ENCODE measurements at regions not wholly inside any gene's neighbourhood (a gene's known extent, or its start where the extent isn't known, plus 50 kb on each side); places are given as distances from the start of the nearest gene placed in this dataset.
"Not testable (repeated sequence)": the region's sequence is repeated elsewhere in the genome, so short reads cannot be mapped to it uniquely, and the experiment has no call there.

DNA sequence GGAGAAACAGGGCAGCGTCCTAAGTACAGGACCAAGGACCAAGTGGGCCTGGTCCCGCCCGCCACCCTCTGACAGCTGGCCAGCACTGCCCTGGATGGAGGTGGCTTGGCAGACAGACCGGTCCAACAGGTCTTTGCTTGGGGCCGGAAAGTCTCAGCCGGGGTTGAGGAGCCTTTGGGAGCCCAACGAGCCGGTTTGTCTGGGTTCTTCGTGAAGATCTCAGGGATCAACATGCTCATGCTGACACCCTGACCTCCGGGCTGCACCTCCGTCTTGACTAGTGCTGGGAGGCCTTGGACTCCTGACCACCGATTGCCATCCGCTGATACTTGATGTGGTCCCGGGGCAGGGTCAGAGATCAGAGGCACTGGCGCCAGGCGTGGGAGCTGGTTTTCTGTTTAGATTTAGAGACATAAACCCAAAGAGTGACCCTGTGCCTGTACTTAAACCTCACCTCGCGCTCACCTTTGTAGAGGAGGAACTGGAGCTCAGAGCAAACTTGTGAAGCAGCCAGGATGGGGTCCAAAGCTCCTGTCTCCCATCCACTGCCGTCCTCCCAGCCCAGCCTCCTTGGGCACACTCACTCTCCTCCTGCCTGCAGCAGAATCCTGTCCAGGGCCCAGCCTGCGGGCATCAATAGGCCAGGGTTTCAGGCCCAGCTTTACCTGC lies 92.1 kb upstream of the GSE1 start:
- no peak for DNase-seq

DNA sequence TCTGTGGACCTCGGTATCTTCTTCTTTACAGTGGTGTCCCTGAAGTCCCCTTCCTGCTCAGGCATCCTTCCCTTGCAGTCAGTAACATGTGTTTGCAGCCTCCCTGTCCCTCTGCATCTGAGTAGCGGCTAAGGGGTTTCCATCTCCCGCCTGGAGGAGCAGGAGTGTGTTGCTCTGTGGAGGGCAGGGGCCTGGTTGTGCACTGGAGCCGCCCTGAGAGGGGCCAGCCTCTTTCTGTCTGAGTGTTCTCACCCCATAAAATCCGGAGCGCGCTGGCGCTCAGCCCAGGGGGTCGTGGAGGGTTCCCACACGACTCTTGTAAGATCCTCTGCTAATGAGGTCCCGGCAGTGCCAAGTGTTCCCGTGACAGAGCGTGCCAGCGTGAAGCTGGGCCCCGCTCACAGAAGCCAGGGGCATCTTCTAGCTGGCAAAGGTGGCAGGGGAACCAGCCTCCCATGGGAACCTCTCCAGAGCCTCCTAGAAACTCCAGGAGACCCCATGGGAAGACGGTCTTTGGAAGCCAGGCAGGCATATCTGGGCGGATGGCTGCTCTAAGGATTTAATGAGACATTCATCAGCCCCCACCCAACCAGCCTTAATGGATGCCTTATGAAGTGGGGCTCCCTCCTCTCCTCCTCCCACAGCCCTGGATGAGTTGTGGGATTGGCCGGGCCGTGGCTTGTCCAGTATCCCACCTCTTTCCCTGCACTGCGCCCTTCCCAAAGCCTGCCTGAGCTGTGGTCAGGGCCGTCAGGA lies 91.4 kb upstream of the GSE1 start:
- no peak for DNase-seq

DNA sequence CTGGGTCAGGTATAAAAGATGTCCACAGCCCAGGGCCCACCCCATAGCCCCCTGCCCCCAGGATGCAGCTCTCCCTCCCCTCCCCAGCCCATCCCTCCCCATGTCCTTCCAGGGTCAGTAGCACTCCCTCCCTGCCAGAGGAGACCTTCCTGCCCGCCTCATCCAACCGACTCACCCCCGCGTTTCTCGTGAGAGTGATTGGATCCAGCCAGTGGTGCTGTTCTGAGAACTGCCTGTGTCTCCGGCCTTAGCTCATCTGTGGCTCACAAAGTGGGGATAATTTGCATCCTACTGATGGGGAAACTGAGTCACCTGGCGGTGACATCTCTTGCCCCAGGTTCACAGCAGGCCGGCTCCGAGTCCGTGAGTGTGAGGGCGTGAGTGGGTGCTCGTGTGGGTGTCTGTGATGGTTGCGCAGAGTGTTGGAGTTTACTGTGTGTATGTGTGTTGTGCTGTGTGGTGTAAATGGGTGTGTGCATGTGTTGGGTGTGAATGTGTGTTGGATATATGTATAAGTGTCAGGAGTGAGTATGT lies 90.7 kb upstream of the GSE1 start:
- DNase-seq: no peak

DNA sequence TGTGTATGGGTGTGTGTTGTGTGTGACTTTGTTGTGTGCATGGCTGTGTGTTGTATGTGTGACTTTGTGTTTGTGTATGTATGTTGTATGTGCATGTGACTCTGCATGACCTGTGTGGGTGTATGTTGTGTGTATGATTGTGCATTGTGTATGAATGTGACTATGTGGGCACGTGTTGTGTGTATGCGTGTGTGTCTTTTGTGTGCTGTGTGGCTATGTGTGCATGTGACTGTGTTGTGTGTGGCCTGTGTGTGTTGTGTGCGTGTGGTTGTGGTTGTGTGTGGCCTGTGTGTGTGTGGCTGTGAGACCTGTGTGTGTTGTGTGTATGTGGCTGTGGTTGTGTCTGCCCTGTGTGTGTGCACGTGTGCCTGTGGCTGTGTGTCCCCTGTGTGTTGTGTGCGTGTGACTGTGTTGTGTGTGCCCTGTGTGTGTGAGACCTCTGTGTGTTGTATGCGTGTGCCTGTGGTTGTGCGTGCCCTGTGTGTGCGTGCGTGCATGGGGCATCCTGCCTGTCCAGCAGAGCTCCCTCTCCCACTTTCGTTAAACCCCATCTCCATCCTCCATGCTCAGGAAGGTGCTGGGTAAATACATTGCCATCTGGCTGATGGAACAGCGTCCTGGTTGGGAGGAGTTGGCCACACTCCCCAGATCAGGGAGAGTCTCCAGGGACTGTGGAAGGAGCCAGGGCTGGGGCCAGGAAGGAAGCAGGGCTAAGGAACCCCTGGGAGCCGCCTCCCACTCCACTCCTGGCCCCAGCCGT lies 90.1 kb upstream of the GSE1 start:
- DNase-seq: no peak

DNA sequence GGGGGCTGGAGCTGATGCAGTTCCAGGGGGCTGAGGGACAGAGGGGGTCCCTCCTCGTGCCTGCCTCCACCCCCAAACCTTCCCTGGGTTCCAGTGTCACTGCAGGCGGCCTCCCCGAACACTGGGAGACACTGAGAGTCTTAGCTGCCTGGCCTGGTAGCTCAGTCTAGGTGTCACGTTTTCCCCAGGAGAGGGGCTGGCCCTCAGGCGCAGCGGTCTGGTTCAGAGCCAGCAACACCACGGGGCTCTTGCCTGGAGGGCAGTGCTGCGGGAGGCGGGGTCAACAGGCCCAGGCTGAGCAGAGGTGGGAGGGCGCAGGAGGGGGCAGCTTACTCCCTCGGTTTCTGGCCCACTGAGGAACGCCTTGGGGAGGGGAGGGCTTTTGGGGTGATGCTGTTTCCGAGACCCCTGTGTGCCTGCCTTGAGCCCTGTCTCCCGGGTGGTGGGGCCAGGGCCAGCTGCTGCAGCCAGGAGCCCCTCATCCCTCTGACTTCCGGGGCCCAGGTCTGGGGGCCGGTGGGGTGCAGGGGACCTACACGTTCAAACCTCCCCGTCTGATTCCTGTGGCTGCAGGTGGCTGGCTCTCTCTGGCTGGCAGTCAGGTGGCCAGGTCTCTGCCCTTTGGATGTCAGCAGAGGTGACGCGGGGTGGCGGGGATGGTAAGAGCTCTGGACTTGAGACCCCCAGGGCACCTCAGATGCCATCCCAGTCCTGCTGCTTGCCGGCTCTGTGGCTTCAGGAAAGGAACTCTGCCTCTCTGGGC lies 89.3 kb upstream of the GSE1 start:
- no peak for DNase-seq

DNA sequence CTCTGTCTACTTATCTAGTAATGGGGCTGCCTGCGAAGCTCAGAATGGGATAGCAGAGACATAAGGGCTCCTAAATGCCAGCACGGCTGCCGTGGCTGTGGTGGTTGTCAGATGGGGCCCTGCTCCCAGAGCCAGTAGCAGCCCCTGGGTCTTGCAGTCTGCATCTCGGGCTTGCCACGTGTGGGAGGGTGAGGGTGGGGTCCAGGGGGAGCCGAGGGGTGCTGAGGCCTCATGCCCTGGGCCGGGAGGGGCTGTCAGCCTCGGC lies 88.8 kb upstream of the GSE1 start:
- DNase-seq: no peak

DNA sequence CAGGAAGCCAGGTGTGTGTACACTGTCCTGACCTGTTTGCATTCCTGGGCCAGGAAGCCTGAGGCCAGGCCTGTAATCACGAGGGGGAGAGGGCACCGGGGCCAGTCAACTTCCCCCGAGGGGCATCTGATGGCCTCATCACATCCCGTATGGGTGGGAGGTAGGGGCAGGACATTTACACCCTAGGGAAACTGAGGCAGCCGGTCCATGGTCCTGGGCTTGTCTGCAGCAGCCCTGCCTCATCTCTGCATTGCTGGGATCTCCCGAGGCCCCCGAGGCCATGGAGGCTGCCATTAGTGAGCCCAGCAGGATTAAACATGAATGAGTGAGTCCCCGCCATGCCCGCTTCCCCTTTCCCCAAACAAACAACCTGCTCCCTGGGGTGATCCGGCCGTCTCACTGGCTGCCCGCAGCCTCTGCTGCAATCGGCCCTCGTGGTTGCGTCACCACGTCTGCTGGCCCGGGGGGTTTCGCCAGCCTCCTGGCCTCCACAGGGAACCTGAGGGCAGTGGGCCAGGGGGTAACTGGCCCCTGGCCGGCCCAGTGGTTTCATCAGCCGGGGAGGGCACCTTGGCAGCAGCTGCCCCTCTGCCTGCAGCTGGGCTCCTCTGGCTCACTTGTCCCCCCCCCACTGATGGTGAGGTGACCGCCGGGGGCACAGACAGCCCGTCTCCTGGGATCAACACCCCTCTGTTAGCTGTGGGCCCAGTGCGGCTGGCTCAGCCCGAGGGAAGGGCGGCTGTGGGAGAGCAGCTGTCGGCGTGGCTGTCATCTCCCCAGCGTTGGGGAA lies 88.3 kb upstream of the GSE1 start:
- no peak for DNase-seq

DNA sequence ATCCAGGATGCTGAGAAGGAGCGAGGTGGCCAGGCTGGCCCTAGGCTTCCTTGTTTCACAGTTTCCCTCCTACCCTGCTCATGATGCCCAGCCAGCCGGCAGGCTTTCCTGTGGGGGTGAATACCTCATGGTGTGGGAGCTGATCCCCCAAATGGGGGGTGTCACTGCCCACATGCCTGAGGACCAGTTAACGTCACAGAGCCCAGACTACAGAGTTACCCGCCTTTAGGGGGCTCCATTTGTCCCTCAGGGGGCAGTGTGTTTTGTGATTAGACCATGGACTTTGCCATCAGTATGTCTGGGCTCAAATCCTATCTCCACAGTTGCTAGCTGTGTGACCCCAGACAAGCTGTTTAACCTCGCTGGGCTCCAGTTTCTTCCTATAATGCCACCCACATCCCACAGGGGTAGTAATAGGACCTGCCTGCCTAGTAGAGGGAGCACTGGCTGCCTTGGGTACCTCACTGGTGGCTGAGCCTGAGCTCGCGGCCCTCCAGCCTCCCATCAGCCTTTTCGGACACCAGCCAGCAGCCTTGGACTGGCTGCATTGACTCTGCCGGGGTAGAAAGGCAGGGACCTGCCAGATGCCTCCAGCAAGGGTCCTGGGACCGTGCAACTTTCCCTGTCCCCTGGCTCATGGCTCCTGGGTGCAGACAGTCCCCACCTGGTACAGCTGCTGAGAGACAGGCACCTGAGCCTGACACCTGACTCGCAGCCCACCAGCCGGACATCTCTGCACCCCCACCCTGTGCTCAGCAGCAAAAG lies 87.5 kb upstream of the GSE1 start:
- DNase-seq: no peak

DNA sequence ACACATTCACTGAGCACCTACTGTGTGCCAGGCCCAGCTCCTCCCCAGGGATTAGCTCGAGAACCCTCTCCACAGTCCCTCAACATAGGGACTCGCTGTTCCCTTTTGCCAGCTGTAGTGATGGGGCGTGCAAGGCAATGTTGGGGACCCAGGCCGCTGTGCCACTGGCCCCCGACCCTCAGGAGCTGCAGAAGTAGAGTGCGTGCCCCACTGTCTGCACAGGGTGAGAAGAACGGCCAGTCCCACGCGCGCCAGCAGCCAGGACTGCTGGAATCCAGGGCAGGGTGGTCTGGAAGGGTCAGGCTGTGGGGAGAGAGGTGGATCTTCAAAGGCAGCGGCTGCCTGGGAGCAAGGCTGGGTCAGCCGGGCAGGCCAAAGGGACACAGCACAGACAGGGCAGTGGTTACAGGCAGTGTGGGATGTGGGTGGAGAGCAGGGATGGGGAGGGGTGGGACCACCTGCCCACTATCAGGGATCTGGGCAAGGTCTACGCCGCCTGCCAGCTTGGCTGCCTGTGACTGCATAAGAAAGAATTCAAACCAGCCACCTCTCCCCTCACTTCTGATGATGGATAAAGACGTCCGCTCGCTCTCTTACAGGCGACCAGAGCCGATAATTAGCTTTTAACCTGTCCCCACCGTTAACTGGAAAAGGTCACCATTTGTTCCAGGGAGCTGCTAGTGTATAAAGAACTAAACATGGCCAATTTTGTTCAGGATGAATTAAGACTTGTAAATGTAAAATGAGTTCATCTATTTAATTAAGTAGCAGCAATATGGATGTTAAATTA lies 86.7 kb upstream of the GSE1 start:
- no peak for DNase-seq

DNA sequence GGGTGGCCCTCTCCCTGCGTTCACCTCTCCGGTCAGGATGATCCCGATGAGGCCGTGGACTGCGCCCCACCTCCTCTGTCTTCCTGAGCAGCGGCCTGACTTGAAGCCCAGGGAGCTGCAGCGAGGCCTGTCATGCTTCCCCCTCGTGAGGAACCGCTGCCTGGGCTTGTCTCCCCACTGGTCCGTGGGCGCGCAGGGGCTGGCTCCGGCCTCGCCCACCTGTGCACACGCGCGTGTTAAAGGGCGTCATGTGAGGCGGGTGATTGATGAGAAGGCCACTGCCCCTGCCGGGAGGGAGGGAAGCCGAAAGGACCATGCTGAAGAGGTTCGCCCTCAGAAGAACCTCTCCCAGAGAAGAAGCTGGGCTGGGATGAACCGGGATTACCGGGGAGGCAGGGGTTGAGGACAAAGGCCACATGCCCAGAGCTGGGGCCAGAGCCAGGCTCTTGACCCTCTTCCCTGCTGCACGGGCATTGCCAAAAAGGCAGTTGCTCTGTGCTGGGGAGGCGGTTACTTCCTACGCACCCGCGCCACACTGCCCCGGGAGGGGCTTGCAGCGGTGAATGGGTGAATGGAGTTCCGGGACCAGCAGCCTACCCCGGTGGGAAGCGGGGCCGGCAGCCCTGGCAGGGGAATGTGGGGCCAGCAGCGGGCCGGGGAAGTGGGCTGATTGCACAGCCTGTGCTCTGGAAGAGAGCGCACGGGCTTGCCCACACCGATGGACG lies 85.9 kb upstream of the GSE1 start:
- DNase-seq: no peak

DNA sequence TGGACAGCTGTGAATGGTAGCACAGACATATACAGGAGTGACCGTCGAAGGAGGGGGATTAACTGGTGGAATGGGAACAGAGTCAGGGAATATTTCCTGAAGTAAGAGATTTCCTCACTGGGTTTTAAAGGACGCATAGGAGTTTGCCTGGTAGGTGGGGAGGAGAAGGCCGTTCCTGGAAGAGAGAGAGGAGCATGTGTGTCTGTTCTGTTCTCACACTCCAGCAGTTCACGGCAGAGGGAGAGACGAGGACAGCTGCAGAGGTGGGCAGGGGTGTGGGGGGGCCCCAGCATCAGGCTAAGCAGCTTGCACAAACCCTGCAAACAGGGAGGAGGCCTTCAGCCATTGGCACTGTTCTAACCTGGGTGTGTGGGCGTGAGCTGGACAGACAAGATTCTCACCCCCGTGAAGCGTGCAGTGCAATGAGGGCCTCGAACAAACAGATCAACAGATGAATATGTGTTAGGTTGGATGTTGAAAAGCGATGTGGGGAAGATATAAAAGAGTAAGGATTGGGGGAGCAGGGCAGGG lies 85.3 kb upstream of the GSE1 start:
- DNase-seq: no peak

DNA sequence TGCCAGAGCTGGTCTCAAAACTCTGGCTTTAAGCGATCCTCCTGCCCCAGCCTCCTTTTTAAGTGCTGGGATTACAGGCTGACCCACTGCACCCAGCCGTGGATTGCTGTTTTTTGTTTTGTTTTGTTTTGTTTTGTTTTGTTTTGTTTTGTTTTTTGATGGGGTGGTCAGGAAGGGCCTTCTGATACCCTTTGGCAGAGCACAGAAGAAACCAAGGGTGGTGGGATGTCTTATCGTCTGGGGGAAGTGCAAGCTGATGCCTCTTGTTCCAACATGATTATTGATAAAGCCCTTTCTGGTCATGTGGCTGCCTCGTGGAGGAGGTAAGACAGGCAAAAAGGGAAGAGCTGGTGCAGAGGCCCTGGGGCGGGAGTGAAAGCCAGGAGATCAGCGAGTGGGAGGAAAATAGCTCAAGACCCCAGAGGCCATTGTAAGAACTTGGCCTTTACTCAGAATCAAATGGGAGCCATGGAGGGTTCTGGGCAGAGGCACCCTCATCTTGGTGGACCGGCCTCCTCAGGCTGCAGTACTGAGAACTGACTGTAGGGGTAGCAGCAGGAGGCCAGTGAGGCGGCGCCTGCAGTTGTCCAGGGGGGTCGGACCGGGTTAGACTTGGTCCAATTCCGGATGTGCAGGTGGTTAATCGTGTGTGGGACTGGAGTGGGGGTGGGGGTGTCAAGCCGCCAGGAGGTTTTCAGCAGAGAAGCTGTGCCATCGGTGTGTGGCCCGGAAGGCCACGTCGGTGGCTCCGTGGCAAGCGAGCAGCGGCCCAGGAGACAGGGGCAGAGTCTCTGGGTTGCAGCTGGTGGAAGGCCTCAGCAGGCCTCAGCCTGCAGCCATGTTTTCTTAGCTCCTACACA lies 84.4 kb upstream of the GSE1 start:
- DNase-seq: no peak

DNA sequence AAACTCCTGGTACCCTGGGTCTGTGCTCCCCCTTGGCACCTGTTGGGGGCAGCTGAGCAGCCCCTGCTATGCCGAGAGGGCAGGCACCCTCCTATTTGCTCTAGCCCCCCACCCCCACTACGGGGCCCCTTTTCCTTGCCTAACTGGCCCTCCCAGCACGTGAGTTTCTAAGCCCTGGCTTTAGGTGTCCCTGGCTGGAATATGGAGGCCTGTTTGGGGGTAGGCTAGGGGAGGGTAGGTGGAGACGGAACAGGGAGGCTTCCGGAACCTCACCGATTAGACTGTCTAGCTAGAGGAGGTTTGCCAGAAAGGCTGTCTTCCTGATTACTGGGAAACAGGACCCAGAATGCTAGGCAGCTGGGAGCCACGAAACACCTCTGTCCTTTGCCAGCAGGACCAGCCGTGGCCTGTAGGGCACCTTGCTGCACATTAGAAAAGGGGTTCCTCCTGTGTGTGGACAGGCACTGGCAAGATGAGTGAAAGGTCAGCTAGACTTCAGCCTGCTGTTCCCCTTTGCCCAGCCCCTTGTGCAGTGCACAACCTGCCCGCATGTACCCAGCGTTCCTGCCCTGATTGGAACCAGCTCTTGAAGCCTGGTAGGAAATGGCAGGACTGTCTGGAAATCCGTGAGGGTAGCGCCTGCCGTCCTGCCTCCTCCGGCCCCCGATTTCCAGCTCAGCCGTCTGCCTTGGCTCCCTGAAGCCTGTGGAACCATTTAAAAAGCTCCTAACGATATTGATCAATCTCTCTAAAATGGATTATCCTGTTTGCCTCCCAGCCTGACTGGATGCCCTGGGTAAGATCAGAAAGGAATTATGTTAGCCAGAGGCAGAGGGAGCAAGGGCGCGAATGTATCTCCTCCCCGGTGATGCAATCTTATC lies 83.4 kb upstream of the GSE1 start:
- no peak for DNase-seq

DNA sequence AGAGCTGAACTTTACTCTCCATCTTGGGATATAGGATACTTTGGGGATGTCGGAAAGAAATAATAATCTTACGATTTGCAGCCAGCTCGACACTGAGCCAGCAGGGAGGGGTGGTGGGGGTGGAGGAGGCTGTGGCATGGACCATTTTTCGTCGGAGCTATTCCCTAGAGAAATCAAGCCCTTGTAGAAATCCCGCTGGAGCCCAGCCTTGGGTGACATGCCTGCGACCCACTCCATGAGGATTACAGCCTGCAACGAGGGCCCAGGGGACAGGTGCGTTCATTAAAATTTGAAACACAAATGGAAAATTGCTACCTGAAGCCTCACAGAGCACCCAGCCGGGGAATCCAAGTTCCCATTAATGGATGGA lies 82.8 kb upstream of the GSE1 start:
- DNase-seq: no peak

DNA sequence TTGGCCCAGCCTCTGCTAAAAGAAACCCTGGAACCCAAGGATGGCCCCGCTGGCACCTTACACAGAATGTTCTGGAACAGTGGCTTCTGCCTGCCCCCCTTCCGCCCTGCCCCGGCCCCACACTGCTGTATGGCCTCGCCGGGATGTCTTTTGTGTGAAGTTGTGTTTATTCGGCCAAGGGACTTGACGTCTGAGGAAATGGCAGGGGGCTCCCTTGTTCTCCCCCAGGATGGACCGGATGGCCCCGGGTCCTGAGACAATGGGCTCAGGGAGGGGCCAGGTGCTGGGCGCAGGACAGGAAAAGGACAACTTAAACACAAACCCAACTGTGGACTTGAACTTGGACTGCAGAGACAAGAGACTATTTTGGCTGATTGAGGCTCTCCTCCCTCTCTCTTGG lies 81.6 kb upstream of the GSE1 start:
- no peak for DNase-seq

DNA sequence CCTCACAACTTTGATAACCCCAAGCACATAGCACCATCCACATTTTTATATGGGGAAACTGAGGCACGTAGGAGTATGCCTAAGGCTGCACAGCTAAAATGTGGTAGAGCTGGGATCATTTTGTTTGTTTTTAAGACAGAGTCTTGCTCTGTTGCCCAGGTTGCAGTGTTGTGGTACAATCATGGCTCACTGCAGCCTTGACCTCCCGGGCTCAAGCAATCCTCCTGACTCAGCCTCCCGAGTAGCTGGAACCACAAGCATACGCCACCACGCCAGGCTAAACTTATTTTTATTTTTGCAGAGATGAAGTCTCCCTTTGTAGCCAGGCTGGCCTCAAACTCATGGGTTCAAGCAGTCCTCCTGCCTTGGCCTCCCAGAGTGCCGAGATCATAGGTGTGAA lies 81.0 kb upstream of the GSE1 start:
- no peak for DNase-seq

DNA sequence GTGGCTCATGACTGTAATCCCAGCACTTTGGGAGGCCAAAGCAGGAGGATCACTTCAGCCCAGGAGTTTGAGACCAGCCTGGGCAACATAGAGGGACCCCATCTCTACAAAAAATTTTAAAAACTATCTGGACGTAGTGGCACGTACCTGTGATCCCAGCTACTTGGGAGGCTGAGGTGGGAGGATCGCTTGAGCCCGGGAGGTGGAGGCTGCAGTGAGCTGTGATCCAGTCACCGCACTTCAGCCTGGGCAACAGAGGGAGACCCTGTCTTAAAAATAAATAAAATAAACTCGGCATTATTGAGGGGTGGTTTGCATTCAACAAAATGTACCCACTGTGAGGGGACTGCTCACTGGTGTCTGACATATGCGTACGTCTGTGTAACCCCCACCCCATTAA lies 79.5 kb upstream of the GSE1 start:
- not testable (repeated sequence) for DNase-seq

Measured in activated effector memory CD4-positive, alpha-beta T cell treated with Interleukin-2 at 50 U/mL for 16 hours (primary cell).